GM12878 (cell line): ENCODE measurements at regions not wholly inside any gene's neighbourhood (a gene's known extent, or its start where the extent isn't known, plus 50 kb on each side); places are given as distances from the start of the nearest gene placed in this dataset.

Experiments
- ATAC-seq: fragments of 200-7000 bp; cut with Tn5 transposase; 3 replicates; pipeline ENCODE4 v1.9.1; 2020; ENCODE audit warnings: mild to moderate bottlenecking, moderate library complexity
- BruUV-seq: library from RNA; stranded (reverse); fragments of 400-500 nt; replicated peaks from 2 replicates; lab custom pipeline; 2021; lab: Mats Ljungman, UMichigan
- CTCF ChIA-PET: fragments of 300-600 bp; sonication (Branson Sonifier 250); formaldehyde crosslinking; extraction: SDS; loops from one replicate; lab custom pipeline; 2021; ENCODE audit warnings: inconsistent platforms; lab: Yijun Ruan, JAX
- POLR2A ChIA-PET: fragments of 350-600 bp; formaldehyde crosslinking; extraction: SDS; loops from one replicate; lab custom pipeline; 2021; ENCODE audit warnings: inconsistent platforms; lab: Charles Lee
- RAD21 ChIA-PET: fragments of 300-600 bp; sonication (Branson Sonifier 250); formaldehyde crosslinking; loops from one replicate; lab custom pipeline; 2023; ENCODE audit warnings: antibody characterized with exemption; ENCODE audit not compliant: unreplicated experiment; lab: Charles Lee
- SMC1A ChIA-PET: fragments of 300-600 bp; sonication (Branson Sonifier 250); formaldehyde crosslinking; loops from one replicate; lab custom pipeline; 2023; ENCODE audit not compliant: unreplicated experiment, uncharacterized antibody; lab: Charles Lee
- DNase-seq: peaks from one replicate; pipeline ENCODE4 v3.0.0-alpha.2; 2011; ENCODE audit warnings: low read depth, low spot score
- FAIRE-seq: peaks from 3 replicates; lab custom pipeline; 2011; peaks lifted over from hg19 to GRCh38; lab: Jason Lieb, UNC
- H2AFZ ChIP-seq: 2 replicates; pipeline ENCODE4 v1.6.0; 2011; ENCODE audit warnings: low read depth, low read length, control low read depth; ENCODE audit not compliant: control insufficient read depth
- H3K27ac ChIP-seq: 2 replicates; pipeline ENCODE4 v1.5.1; 2011; ENCODE audit warnings: control low read depth; ENCODE audit not compliant: control insufficient read depth, insufficient read depth
- H3K27me3 ChIP-seq, 2 experiments: replicated peaks in 1 of 2; 2 replicates each; pipeline versions ENCODE4 v1.6.0 to v1.6.1; 2011; ENCODE audit warnings: low read length in 1 of 2; ENCODE audit not compliant: control insufficient read depth in 2 of 2, insufficient read depth in 2 of 2
- H3K36me3 ChIP-seq, 2 experiments: 2 replicates each; pipeline ENCODE4 v1.5.1; 2011; ENCODE audit warnings: low read length in 1 of 2; ENCODE audit not compliant: control insufficient read depth in 2 of 2, insufficient read depth in 2 of 2
- H3K4me1 ChIP-seq: 2 replicates; pipeline ENCODE4 v1.6.1; 2011; ENCODE audit warnings: mild to moderate bottlenecking, low read length, moderate library complexity, mixed read lengths; ENCODE audit not compliant: control insufficient read depth, insufficient read depth
- H3K4me2 ChIP-seq: 2 replicates; pipeline ENCODE4 v1.6.0; 2011; ENCODE audit warnings: control low read depth; ENCODE audit not compliant: control insufficient read depth, insufficient read depth
- H3K4me3 ChIP-seq: fragments of 200-600 bp; sonication (generic); 2 replicates; pipeline ENCODE4 v1.5.1; 2016
- H3K79me2 ChIP-seq: 2 replicates; pipeline ENCODE4 v1.6.0; 2011; ENCODE audit warnings: low read length; ENCODE audit not compliant: control insufficient read depth, insufficient read depth
- H3K9ac ChIP-seq: 2 replicates; pipeline ENCODE4 v1.8.0; 2011; ENCODE audit warnings: low read length, control low read depth, mixed read lengths; ENCODE audit not compliant: control insufficient read depth, insufficient read depth
- H3K9me3 ChIP-seq: replicated peaks from 3 replicates; pipeline ENCODE4 v1.5.1; 2011; ENCODE audit warnings: mild to moderate bottlenecking, low read length; ENCODE audit not compliant: control insufficient read depth, insufficient read depth
- H4K20me1 ChIP-seq: 2 replicates; pipeline ENCODE4 v1.6.0; 2011; ENCODE audit not compliant: control insufficient read depth, insufficient read depth
- BACH1 ChIP-seq: fragments of 450-650 bp; IDR thresholded peaks from 2 replicates; pipeline ENCODE4 v1.6.1; 2017; ENCODE audit warnings: mild to moderate bottlenecking, borderline replicate concordance
- CHD1 ChIP-seq: IDR thresholded peaks from 2 replicates; pipeline ENCODE4 v1.6.1; 2012; ENCODE audit warnings: low read depth, low read length, improper control_type of control experiment
- CREB1 ChIP-seq: IDR thresholded peaks from 2 replicates; pipeline ENCODE4 v1.6.1; 2012; ENCODE audit warnings: low read depth, mild to moderate bottlenecking, inconsistent platforms
- CREM ChIP-seq: IDR thresholded peaks from 2 replicates; pipeline ENCODE4 v1.6.1; 2014; ENCODE audit warnings: antibody characterized with exemption, low read depth
- ETV6 ChIP-seq, 2 experiments: fragments of 450-650 bp in 1 of 2; IDR thresholded peaks in 1 of 2; conservative IDR thresholded peaks in 1 of 2; 2 replicates each; pipeline ENCODE4 v1.6.1; 2014; ENCODE audit warnings: antibody characterized with exemption in 1 of 2, borderline replicate concordance in 1 of 2, low read depth in 1 of 2, mild to moderate bottlenecking in 1 of 2, moderate library complexity in 1 of 2
- FOS ChIP-seq: IDR thresholded peaks from 3 replicates; pipeline ENCODE4 v1.6.1; 2011; ENCODE audit warnings: borderline replicate concordance; ENCODE audit not compliant: insufficient read length; ENCODE audit errors: extremely low read depth
- HDGF ChIP-seq: fragments of 450-650 bp; IDR thresholded peaks from 2 replicates; pipeline ENCODE4 v1.6.1; 2016; ENCODE audit warnings: antibody characterized with exemption
- MXI1 ChIP-seq: fragments of 150-350 bp; IDR thresholded peaks from 2 replicates; pipeline ENCODE4 v1.6.1; 2011; ENCODE audit warnings: low read depth, mild to moderate bottlenecking, inconsistent platforms, low read length, improper control_type of control experiment
- POU2F2 ChIP-seq: IDR thresholded peaks from 3 replicates; pipeline ENCODE4 v1.6.1; 2011; ENCODE audit warnings: low read depth, mild to moderate bottlenecking, low read length, borderline replicate concordance
- WGBS: methylation state at CpG from one replicate; pipeline ENCODE4 v1.1.6; 2016; ENCODE audit warnings: low lambda C conversion rate; ENCODE audit not compliant: insufficient replicate concordance, insufficient coverage; ENCODE audit errors: missing lambda C conversion rate; 5-methylcytosine and 5-hydroxymethylcytosine counted together
- in situ Hi-C: fragments of 300-500 bp; cut with MboI; formaldehyde crosslinking; loops from 9 replicates; pipeline ENCODE4 v1.14.3; 2018; ENCODE audit warnings: mixed read lengths
- intact Hi-C: fragments of 100-400 bp; cut with micrococcal nuclease; formaldehyde crosslinking; loops from one replicate; pipeline ENCODE4 v1.14.2; 2022; ENCODE audit not compliant: unreplicated experiment
- TF ChIP-seq, protein P1 (sequence below): fragments of 450-650 bp; IDR thresholded peaks from 2 replicates; pipeline ENCODE4 v1.6.1; 2016; ENCODE audit warnings: mild to moderate bottlenecking, moderate library complexity, borderline replicate concordance

DNA sequence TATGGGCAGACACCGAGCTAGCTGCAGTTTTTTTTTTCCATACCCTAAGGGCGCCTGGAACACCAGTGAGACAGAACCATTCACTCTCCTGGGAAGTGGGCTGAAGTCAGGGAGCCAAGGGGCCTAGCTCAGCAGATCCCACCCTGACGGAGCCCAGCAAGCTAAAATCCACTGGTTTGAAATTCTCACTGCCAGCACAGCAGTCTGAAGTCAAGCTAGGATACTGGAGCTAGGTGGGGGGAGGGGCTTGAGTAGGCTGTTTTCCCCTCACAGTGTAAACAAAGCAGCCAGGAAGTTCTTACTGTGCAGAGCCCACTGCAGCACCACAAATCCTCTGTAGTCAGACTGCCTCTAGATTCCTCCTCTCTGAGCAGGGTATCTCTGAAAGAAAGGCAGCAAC, 151.7 kb upstream of the HCN1 start:
- no peak for ATAC-seq
- no peak for FAIRE-seq
- no peaks in the 10 kb centered on the region; the same call in 2 of the 3 replicates for H3K9me3 ChIP-seq
- no peak overlapping the region for H3K4me2 ChIP-seq
- SMC1A ChIA-PET, result no interaction called here
- H3K79me2 ChIP-seq, result no peaks in the 10 kb centered on the region
- no peak overlapping the region for H3K27ac ChIP-seq
- H3K27me3 ChIP-seq, result no peaks in the 10 kb centered on the region
- H4K20me1 ChIP-seq, result no peaks in the 10 kb centered on the region
- H3K9ac ChIP-seq, result no peak overlapping the region
- no TSS peak for BruUV-seq
- H3K4me1 ChIP-seq, result no peaks in the 10 kb centered on the region
- POLR2A ChIA-PET, result no interaction called here
- in situ Hi-C loops (no loop called here), intact Hi-C loops (no loop called here)
- DNase-seq, result no peak
- CTCF ChIA-PET, result no interaction called here
- no peak for TF ChIP-seq CHD1
- TF ChIP-seq HDGF, result no peak
- no peak for TF ChIP-seq POU2F2
- no peak for TF ChIP-seq CREM
- no peak for TF ChIP-seq BACH1
- TF ChIP-seq MXI1, result no peak
- no peak for TF ChIP-seq FOS
- TF ChIP-seq ETV6 (conservative IDR thresholded peaks at IDR 0.05 in 1 of 2, IDR thresholded peaks at IDR 0.05 in 1 of 2; ENCODE audit: borderline replicate concordance in 1 of 2, low read depth in 1 of 2), result no peak
- TF ChIP-seq, protein P1, sequence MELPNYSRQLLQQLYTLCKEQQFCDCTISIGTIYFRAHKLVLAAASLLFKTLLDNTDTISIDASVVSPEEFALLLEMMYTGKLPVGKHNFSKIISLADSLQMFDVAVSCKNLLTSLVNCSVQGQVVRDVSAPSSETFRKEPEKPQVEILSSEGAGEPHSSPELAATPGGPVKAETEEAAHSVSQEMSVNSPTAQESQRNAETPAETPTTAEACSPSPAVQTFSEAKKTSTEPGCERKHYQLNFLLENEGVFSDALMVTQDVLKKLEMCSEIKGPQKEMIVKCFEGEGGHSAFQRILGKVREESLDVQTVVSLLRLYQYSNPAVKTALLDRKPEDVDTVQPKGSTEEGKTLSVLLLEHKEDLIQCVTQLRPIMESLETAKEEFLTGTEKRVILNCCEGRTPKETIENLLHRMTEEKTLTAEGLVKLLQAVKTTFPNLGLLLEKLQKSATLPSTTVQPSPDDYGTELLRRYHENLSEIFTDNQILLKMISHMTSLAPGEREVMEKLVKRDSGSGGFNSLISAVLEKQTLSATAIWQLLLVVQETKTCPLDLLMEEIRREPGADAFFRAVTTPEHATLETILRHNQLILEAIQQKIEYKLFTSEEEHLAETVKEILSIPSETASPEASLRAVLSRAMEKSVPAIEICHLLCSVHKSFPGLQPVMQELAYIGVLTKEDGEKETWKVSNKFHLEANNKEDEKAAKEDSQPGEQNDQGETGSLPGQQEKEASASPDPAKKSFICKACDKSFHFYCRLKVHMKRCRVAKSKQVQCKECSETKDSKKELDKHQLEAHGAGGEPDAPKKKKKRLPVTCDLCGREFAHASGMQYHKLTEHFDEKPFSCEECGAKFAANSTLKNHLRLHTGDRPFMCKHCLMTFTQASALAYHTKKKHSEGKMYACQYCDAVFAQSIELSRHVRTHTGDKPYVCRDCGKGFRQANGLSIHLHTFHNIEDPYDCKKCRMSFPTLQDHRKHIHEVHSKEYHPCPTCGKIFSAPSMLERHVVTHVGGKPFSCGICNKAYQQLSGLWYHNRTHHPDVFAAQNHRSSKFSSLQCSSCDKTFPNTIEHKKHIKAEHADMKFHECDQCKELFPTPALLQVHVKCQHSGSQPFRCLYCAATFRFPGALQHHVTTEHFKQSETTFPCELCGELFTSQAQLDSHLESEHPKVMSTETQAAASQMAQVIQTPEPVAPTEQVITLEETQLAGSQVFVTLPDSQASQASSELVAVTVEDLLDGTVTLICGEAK, result no peak
- TF ChIP-seq CREB1, result no peak
- RAD21 ChIA-PET, result no interaction called here
- H3K36me3 ChIP-seq, result no peaks in the 10 kb centered on the region
- 16% methylated on average over 3 of the region's 3 CpGs for WGBS
- no peak overlapping the region for H3K4me3 ChIP-seq
- H2AFZ ChIP-seq, result no peak overlapping the region
